Right lobe of liver (tissue), 6 donors: ENCODE measurements at regions not wholly inside any gene's neighbourhood (a gene's known extent, or its start where the extent isn't known, plus 50 kb on each side); places are given as distances from the start of the nearest gene placed in this dataset.

Experiments used
- ATAC-seq, 4 donors: fragments of 200-7000 bp; cut with Tn5 transposase; one replicate each; pipeline ENCODE4 v1.9.1; 2020; ENCODE audit warnings: mild to moderate bottlenecking in 4 of 4, moderate library complexity in 4 of 4
- DNase-seq, 3 donors: peaks; one replicate each; pipeline ENCODE4 v3.0.0-alpha.2; 2020
- H3K27ac ChIP-seq, 3 donors: fragments of 200-600 bp; one replicate each; pipeline ENCODE4 v1.8.0; 2022
- H3K27me3 ChIP-seq, 2 donors: fragments of 200-600 bp; one replicate each; pipeline ENCODE4 v1.8.0; 2022
- H3K36me3 ChIP-seq, 4 donors: fragments of 200-600 bp; sonication (generic) in 1 of 4; one replicate each; pipeline versions ENCODE4 v1.5.1 to v1.8.0; 2017 to 2022; ENCODE audit warnings: control low read depth in 1 of 4
- H3K4me1 ChIP-seq, 4 donors: fragments of 200-600 bp; sonication (generic) in 1 of 4; one replicate each; pipeline versions ENCODE4 v1.5.1 to v1.8.0; 2017 to 2022; ENCODE audit warnings: control low read depth in 1 of 4
- H3K4me3 ChIP-seq, 3 donors: fragments of 200-600 bp; one replicate each; pipeline ENCODE4 v1.8.0; 2022
- H3K9me3 ChIP-seq, 4 donors: fragments of 200-600 bp; sonication (generic) in 1 of 4; one replicate each; pipeline versions ENCODE4 v1.5.1 to v1.8.0; 2017 to 2022; ENCODE audit warnings: control low read depth in 1 of 4
- POLR2A ChIP-seq: fragments of 450-650 bp; IDR thresholded peaks from one replicate; pipeline ENCODE4 v1.6.1; 2017; ENCODE audit warnings: antibody characterized with exemption, mild to moderate bottlenecking
- WGBS: methylation state at CpG from one replicate; pipeline ENCODE4 v1.1.6; 2018; ENCODE audit warnings: low coverage, low lambda C conversion rate; ENCODE audit not compliant: insufficient coverage; ENCODE audit errors: missing lambda C conversion rate; 5-methylcytosine and 5-hydroxymethylcytosine counted together
- intact Hi-C, 2 donors: fragments of 100-400 bp; cut with DNase I; formaldehyde crosslinking; loops; one replicate each; pipeline versions ENCODE4 v1.11.2 to v1.14.1; 2022
- TF ChIP-seq, protein P1 (sequence below), 4 donors: fragments of 200-600 bp in 3 of 4; fragments of 450-650 bp in 1 of 4; IDR thresholded peaks; one replicate each; pipeline versions ENCODE4 v1.5.1 to v1.8.0; 2016 to 2022; ENCODE audit warnings: antibody characterized with exemption in 4 of 4, mild to moderate bottlenecking in 2 of 4
- donor health status: DM: no; HTN: yes; CAD: no.
- donor health status: DM: no; HTN: no; CAD: no.
- donor health status: DM: no; HTN: no; CAD: no.
- donor health status: DM: no; HTN: yes; CAD: no.
- donor health status: DM: no; HTN: yes; CAD: no.

DNA sequence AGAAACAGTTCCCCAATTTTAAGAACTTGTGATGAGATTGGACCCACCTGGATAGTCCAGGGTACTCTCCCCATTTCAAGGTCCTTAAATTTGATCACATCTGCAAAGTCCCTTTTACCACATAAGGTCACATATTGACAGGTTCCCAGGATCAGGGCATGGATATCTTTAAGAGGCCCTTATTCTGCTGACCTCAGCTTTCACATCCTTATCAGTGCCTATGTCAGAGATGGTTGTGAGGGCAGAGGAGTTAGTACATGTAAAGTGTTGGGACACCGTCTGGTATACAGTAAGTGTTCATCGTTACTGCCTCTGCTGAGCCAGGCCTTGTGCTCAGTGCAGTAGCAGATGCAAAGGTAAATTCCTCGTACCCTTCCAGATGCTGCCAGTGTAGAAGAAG, 375.4 kb upstream of the ASIC2 start:
- Histone ChIP-seq H3K4me1 (no peaks in the 10 kb centered on the region), H3K36me3 (no peaks in the 10 kb centered on the region), H3K4me3 (no peak overlapping the region), H3K27ac (no peak overlapping the region), H3K27me3 (no peaks in the 10 kb centered on the region), H3K9me3 (no peaks in the 10 kb centered on the region)
- intact Hi-C loops = no loop called here
- DNase-seq = no peak
- TF ChIP-seq, protein P1, sequence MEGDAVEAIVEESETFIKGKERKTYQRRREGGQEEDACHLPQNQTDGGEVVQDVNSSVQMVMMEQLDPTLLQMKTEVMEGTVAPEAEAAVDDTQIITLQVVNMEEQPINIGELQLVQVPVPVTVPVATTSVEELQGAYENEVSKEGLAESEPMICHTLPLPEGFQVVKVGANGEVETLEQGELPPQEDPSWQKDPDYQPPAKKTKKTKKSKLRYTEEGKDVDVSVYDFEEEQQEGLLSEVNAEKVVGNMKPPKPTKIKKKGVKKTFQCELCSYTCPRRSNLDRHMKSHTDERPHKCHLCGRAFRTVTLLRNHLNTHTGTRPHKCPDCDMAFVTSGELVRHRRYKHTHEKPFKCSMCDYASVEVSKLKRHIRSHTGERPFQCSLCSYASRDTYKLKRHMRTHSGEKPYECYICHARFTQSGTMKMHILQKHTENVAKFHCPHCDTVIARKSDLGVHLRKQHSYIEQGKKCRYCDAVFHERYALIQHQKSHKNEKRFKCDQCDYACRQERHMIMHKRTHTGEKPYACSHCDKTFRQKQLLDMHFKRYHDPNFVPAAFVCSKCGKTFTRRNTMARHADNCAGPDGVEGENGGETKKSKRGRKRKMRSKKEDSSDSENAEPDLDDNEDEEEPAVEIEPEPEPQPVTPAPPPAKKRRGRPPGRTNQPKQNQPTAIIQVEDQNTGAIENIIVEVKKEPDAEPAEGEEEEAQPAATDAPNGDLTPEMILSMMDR (IDR thresholded peaks at IDR 0.05) = no peak
- TF ChIP-seq POLR2A = no peak
- ATAC-seq = no peak
- WGBS = no CpG with 5 or more reads among the region's 3 CpGs

DNA sequence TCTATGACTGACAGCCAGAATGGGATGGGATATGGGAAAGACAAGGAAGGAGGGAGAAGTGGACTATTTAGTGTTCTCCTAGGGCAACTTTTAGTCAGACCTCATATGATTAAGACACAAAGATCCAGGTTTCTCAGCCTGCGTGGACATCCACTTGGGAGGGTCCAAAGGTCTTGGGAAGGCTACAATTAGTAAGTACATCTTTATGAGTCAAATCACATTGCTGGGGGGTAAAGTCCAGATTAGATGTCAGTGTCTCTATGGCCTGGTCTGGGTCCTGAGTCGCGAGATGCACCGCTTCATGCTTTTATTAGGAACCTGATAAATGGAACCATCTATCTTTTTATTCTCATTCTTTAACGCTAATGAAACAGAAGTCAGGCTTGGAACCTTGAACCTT, 378.4 kb upstream of the ASIC2 start:
- H3K27ac ChIP-seq = no peak overlapping the region
- H3K27me3 ChIP-seq = no peaks in the 10 kb centered on the region
- H3K4me3 ChIP-seq = no peak overlapping the region
- H3K4me1 ChIP-seq = no peaks in the 10 kb centered on the region
- ATAC-seq (peak in 1 of 4 donors; percentile 27), DNase-seq (no peak)
- 53% methylated on average over 3 of the region's 5 CpGs for WGBS
- intact Hi-C loops = no loop called here
- H3K9me3 ChIP-seq = no peaks in the 10 kb centered on the region
- no peaks in the 10 kb centered on the region for H3K36me3 ChIP-seq
- TF ChIP-seq POLR2A = no peak
- TF ChIP-seq, protein P1 (IDR thresholded peaks at IDR 0.05) = no peak

DNA sequence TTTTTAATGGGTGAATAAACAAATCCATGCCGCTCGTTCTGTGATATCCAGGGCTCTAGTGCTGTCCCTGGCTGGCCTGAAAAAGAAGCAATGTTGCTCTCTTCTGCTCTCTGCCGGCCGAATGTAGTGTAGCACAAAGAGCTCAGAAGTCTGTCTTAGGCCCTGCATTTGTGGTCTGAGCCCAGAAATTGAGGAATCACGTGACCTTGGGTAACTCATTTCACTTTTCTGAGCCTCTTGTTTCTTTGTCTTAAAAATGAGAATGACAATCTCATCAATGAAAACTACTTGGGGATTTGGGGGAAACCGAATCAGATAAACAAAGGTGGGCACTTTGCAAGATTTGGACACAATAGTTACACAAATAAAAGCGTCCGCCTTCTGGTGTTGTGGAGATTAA, 381.6 kb upstream of the ASIC2 start:
- 32% methylated on average over 8 of the region's 8 CpGs for WGBS
- Histone ChIP-seq H3K36me3 (no peaks in the 10 kb centered on the region), H3K27me3 (no peaks in the 10 kb centered on the region), H3K4me1 (no peaks in the 10 kb centered on the region), H3K4me3 (no peak overlapping the region), H3K27ac (no peak overlapping the region), H3K9me3 (no peaks in the 10 kb centered on the region)
- ATAC-seq (peak; percentile 83 to 93 (median 90)), DNase-seq (peak in 2 of 3 donors; percentile 45 to 56)
- no peak for TF ChIP-seq POLR2A
- TF ChIP-seq, protein P1 (IDR thresholded peaks at IDR 0.05) = peak; percentile 58 to 78 (median 72)
- intact Hi-C loops = no loop called here

DNA sequence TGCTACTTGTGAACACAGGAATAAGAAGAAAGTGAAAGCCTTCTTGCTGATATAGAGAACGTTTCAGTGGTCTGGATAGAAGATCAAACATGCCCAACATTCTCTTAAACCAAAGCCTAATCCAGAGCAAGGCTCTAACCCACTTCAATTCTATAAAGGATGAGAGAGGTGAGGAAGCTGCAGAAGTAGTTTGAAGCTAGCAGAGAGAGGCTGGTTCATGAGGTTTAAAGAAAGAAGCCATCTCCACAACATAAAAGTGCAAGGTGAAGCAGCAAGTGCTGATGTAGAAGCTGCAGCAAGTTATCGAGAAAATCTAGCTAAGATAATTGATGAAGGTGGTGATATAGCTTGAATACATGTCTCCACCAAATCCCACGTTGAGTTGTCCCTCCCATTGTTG, 383.3 kb upstream of the ASIC2 start:
- WGBS = 39% methylated on average over 3 of the region's 3 CpGs
- no peak for TF ChIP-seq POLR2A
- TF ChIP-seq, protein P1 (IDR thresholded peaks at IDR 0.05) = no peak

DNA sequence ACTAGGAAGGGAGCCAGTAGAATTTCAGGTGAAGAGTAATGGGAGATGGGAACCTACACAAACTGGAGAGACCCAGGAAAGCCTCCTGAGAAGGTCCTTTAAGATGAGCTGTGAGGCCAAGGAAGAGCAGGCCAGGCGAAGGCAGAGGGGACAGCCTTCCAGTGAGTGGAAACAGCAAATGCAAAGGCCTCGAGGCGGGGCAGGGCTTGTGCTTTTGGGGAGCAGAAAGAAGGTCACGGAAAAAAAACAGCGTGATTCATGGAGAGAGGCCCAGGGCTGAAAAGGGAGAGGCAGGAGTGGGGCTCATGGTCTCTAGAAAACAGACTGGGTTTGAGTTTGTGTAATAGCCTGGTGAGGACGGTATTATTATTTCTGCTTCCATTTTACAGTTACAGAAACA, 386.5 kb upstream of the ASIC2 start:
- ATAC-seq (no peak), DNase-seq (no peak)
- no peaks in the 10 kb centered on the region for H3K27me3 ChIP-seq
- no peak overlapping the region for H3K27ac ChIP-seq
- TF ChIP-seq POLR2A = no peak
- TF ChIP-seq, protein P1 (IDR thresholded peaks at IDR 0.05) = no peak
- 68% methylated on average over 6 of the region's 6 CpGs for WGBS
- H3K36me3 ChIP-seq = no peaks in the 10 kb centered on the region
- H3K9me3 ChIP-seq = no peaks in the 10 kb centered on the region
- H3K4me3 ChIP-seq = no peak overlapping the region
- H3K4me1 ChIP-seq = no peaks in the 10 kb centered on the region
- intact Hi-C loops = no loop called here

More for the DNA sequence above, 383.3 kb upstream of the ASIC2 start:
- intact Hi-C loops = no loop called here
- DNase-seq (no peak), ATAC-seq (no peak)
- Histone ChIP-seq H3K36me3 (no peaks in the 10 kb centered on the region), H3K4me3 (no peak overlapping the region), H3K4me1 (no peaks in the 10 kb centered on the region), H3K9me3 (no peaks in the 10 kb centered on the region), H3K27me3 (no peaks in the 10 kb centered on the region), H3K27ac (no peak overlapping the region)
